Esophagus muscularis mucosa (tissue), 4 donors: ENCODE measurements at regions not wholly inside any gene's neighbourhood (a gene's known extent, or its start where the extent isn't known, plus 50 kb on each side); places are given as distances from the start of the nearest gene placed in this dataset.

ENCODE experiments used
- DNase-seq: peaks from one replicate; pipeline ENCODE4 v3.0.0-alpha.2; 2017; ENCODE audit errors: extremely low spot score
- H3K27ac ChIP-seq, 4 donors: fragments of 200-600 bp; sonication (generic); replicated peaks in 1 of 4; 1 replicate in 3 of 4; 2 replicates in 1 of 4; pipeline ENCODE4 v1.5.1; 2016 to 2019; ENCODE audit warnings: mild to moderate bottlenecking in 1 of 4
- H3K27me3 ChIP-seq, 4 donors: fragments of 200-600 bp; sonication (generic); one replicate each; pipeline versions ENCODE4 v1.5.1 to v1.6.0; 2016 to 2019
- H3K36me3 ChIP-seq, 4 donors: fragments of 200-600 bp; sonication (generic); one replicate each; pipeline ENCODE4 v1.5.1; 2016 to 2019
- H3K4me1 ChIP-seq, 4 donors: fragments of 200-600 bp; sonication (generic); one replicate each; pipeline ENCODE4 v1.5.1; 2016 to 2019
- H3K4me3 ChIP-seq, 4 donors: fragments of 200-600 bp; sonication (generic); 1 replicate in 2 of 4; 2 replicates in 2 of 4; pipeline ENCODE4 v1.5.1; 2016 to 2019; ENCODE audit warnings: mild to moderate bottlenecking in 4 of 4, moderate library complexity in 1 of 4
- H3K9me3 ChIP-seq, 4 donors: fragments of 200-600 bp; sonication (generic); 1 replicate in 3 of 4; 2 replicates in 1 of 4; pipeline ENCODE4 v1.5.1; 2016 to 2019
- EP300 ChIP-seq: sonication (generic); formaldehyde crosslinking; IDR thresholded peaks from one replicate; pipeline ENCODE4 v1.6.1; 2017; ENCODE audit warnings: antibody characterized with exemption
- POLR2A ChIP-seq: fragments of 450-650 bp; IDR thresholded peaks from one replicate; pipeline ENCODE4 v1.6.1; 2017; ENCODE audit warnings: antibody characterized with exemption, moderate library complexity, mild to moderate bottlenecking, low read depth
- POLR2AphosphoS5 ChIP-seq, 2 donors: sonication (generic); formaldehyde crosslinking; IDR thresholded peaks; one replicate each; pipeline ENCODE4 v1.6.1; 2017; ENCODE audit warnings: antibody characterized with exemption in 2 of 2
- WGBS: methylation state at CpG from one replicate; pipeline ENCODE4 v1.1.5; 2018; 5-methylcytosine and 5-hydroxymethylcytosine counted together
- intact Hi-C: fragments of 100-400 bp; cut with DNase I; formaldehyde crosslinking; loops from one replicate; pipeline ENCODE4 v1.15.1; 2023
- TF ChIP-seq, protein P1 (sequence below), 3 experiments: fragments of 200-600 bp in 2 of 3; fragments of 450-650 bp in 1 of 3; sonication (generic) in 2 of 3; IDR thresholded peaks; one replicate each; pipeline ENCODE4 v1.5.1; 2017 to 2019; ENCODE audit warnings: antibody characterized with exemption in 3 of 3, mild to moderate bottlenecking in 2 of 3, moderate library complexity in 1 of 3

DNA sequence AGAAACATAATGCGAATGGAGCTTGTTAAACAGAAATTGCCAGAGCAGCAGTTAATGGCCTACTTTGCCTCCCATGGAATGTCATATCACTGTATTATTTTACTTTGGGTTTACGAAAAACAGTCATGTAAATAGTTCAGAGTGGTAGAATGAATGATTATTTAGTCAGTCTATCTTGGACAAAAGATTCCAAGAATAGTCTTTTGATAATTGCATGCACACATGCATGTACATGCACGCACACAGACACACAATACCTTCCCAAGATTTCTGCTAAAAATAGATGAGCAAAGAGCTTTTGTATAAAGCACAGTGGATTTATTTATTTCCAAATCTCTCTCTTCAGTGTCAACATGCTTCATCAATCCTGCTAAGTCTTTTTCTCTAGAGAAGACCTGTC is 800.7 kb downstream of the DIPK2A start:
- no peak for DNase-seq
- H3K36me3 ChIP-seq, result no peaks in the 10 kb centered on the region
- 83% methylated on average over 3 of the region's 3 CpGs for WGBS
- H3K4me1 ChIP-seq, result peaks cover 0 to 6% (median 2%) of the 10 kb centered on the region in 4 donors
- no peak overlapping the region for H3K4me3 ChIP-seq
- TF ChIP-seq, protein P1, sequence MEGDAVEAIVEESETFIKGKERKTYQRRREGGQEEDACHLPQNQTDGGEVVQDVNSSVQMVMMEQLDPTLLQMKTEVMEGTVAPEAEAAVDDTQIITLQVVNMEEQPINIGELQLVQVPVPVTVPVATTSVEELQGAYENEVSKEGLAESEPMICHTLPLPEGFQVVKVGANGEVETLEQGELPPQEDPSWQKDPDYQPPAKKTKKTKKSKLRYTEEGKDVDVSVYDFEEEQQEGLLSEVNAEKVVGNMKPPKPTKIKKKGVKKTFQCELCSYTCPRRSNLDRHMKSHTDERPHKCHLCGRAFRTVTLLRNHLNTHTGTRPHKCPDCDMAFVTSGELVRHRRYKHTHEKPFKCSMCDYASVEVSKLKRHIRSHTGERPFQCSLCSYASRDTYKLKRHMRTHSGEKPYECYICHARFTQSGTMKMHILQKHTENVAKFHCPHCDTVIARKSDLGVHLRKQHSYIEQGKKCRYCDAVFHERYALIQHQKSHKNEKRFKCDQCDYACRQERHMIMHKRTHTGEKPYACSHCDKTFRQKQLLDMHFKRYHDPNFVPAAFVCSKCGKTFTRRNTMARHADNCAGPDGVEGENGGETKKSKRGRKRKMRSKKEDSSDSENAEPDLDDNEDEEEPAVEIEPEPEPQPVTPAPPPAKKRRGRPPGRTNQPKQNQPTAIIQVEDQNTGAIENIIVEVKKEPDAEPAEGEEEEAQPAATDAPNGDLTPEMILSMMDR (IDR thresholded peaks at IDR 0.05), result no peak
- TF ChIP-seq EP300 (no peak), POLR2A (no peak), POLR2AphosphoS5 (IDR thresholded peaks at IDR 0.05) (no peak)
- no peak overlapping the region for H3K27ac ChIP-seq
- H3K27me3 ChIP-seq, result no peaks in the 10 kb centered on the region
- H3K9me3 ChIP-seq, result no peaks in the 10 kb centered on the region
- intact Hi-C loops, result loop anchor here (10.0 kb wide), 1 partner anchor 878 kb away; no protein-coding TSS in a partner anchor

DNA sequence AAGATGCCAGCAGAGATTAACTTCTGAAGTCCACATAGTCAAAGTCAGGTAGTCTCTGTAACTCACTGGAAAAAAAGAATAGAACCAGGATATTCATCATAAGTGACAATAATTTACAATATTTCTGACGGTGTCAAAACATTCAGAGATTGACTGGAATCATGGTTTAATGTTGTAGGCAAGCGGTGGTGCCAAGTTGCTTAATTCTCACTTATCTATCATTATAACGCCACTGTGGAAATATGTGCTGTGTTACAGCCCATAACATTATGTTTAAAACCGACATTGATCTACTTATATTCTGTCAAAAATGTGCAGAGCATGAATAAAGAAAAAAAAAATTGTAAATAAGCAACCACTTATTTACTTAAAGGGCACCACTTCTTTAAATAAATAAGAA is 801.7 kb downstream of the DIPK2A start:
- H3K9me3 ChIP-seq, result no peaks in the 10 kb centered on the region
- 74% methylated on average over 4 of the region's 4 CpGs for WGBS
- no peak overlapping the region for H3K4me3 ChIP-seq
- intact Hi-C loops, result loop anchor here (10.0 kb wide), 1 partner anchor 879 kb away; no protein-coding TSS in a partner anchor
- peaks cover 0 to 6% (median 2%) of the 10 kb centered on the region in 4 donors for H3K4me1 ChIP-seq
- no peak overlapping the region for H3K27ac ChIP-seq
- DNase-seq, result no peak
- TF ChIP-seq, protein P1 (IDR thresholded peaks at IDR 0.05), result no peak
- no peak for TF ChIP-seq POLR2AphosphoS5 (IDR thresholded peaks at IDR 0.05)
- TF ChIP-seq EP300, result no peak
- no peak for TF ChIP-seq POLR2A
- no peaks in the 10 kb centered on the region for H3K27me3 ChIP-seq
- H3K36me3 ChIP-seq, result no peaks in the 10 kb centered on the region

- H3K4me1 ChIP-seq, result peaks cover 0 to 6% (median 2%) of the 10 kb centered on the region in 4 donors
- no peak for TF ChIP-seq EP300
- TF ChIP-seq, protein P1 (IDR thresholded peaks at IDR 0.05), result no peak
- TF ChIP-seq POLR2AphosphoS5 (IDR thresholded peaks at IDR 0.05), result no peak
- TF ChIP-seq POLR2A, result no peak
- no peaks in the 10 kb centered on the region for H3K9me3 ChIP-seq
- WGBS, result 82% methylated on average over 5 of the region's 5 CpGs
- no peak for DNase-seq
- intact Hi-C loops, result loop anchor here (10.0 kb wide), 1 partner anchor 880 kb away; no protein-coding TSS in a partner anchor
- H3K27ac ChIP-seq, result no peak overlapping the region
- no peaks in the 10 kb centered on the region for H3K36me3 ChIP-seq
- H3K27me3 ChIP-seq, result no peaks in the 10 kb centered on the region
- no peak overlapping the region for H3K4me3 ChIP-seq
Observed at GRCh38 chr3:144774897-144775296, 803.3 kb downstream of the DIPK2A start.

DNA sequence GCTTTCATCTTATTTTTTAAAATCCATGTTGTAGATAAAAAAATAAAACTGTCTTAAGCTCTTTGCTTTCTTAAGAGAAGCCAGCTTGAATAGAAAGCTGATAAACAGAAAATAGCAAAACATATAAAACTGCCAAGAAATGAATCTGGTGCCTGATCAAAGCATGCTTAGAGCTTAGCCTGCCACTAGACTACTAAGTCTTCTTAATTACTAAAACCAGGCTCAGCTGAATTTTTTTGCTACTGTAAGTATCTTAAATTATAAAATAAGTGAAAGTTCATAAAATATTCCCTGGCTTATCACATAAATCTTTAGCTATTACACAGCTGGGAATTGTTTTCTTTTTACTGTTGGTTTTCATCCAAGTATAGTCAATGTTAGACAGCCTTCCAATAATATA is 803.9 kb downstream of the DIPK2A start:
- DNase-seq, result no peak
- Histone ChIP-seq H3K27me3 (no peaks in the 10 kb centered on the region), H3K9me3 (no peaks in the 10 kb centered on the region), H3K4me1 (peaks cover 0 to 6% (median 0%) of the 10 kb centered on the region in 4 donors), H3K4me3 (no peak overlapping the region), H3K27ac (no peak overlapping the region), H3K36me3 (no peaks in the 10 kb centered on the region)
- TF ChIP-seq EP300 (no peak), POLR2A (no peak), POLR2AphosphoS5 (IDR thresholded peaks at IDR 0.05) (no peak)
- TF ChIP-seq, protein P1 (IDR thresholded peaks at IDR 0.05), result no peak
- intact Hi-C loops, result loop anchor here (10.0 kb wide), 1 partner anchor 881 kb away; no protein-coding TSS in a partner anchor

DNA sequence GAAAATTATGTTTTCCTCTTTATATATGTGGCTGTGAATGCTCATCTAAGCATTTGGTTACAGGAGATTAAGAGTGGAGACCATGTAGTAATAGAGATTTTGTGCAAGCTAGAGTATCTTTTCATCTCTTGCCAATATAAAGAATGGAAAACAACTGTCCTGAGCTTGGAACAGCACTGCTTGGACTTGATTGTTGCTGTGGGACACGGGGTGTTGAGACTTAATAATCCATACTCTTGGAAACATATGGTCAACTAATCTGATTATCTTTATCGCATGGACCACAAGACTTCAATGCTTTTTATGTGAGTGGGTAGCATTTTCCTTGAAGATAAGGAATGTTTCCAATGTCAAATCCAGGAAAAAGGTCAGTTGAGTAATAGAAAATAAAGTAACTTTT is 806.3 kb downstream of the DIPK2A start:
- no peak for DNase-seq
- H3K27ac ChIP-seq, result no peak overlapping the region
- H3K9me3 ChIP-seq, result no peaks in the 10 kb centered on the region
- no peak for TF ChIP-seq POLR2AphosphoS5 (IDR thresholded peaks at IDR 0.05)
- TF ChIP-seq EP300, result no peak
- TF ChIP-seq, protein P1 (IDR thresholded peaks at IDR 0.05), result no peak
- no peak for TF ChIP-seq POLR2A
- H3K36me3 ChIP-seq, result no peaks in the 10 kb centered on the region
- no peaks in the 10 kb centered on the region for H3K27me3 ChIP-seq
- WGBS, result 79% methylated on average over 2 of the region's 2 CpGs
- no peak overlapping the region for H3K4me3 ChIP-seq
- intact Hi-C loops, result loop anchor here (10.0 kb wide), 1 partner anchor 883 kb away; no protein-coding TSS in a partner anchor
- no peaks in the 10 kb centered on the region for H3K4me1 ChIP-seq
